IMR-90 (cell line): ENCODE measurements at regions not wholly inside any gene's neighbourhood (a gene's known extent, or its start where the extent isn't known, plus 50 kb on each side); places are given as distances from the start of the nearest gene placed in this dataset.

ENCODE experiments used
- ATAC-seq: fragments of 200-7000 bp; cut with Tn5 transposase; 2 replicates; pipeline ENCODE4 v1.9.1; 2020; ENCODE audit warnings: low read depth, mild to moderate bottlenecking, moderate library complexity
- BruUV-seq: library from RNA; stranded (reverse); fragments of 400-500 nt; replicated peaks from 2 replicates; lab custom pipeline; 2021; lab: Mats Ljungman, UMichigan
- CTCF ChIA-PET: fragments of 300-600 bp; formaldehyde crosslinking; extraction: SDS; loops from one replicate; lab custom pipeline; 2021; ENCODE audit warnings: antibody characterized with exemption; lab: Yijun Ruan, JAX
- POLR2A ChIA-PET: fragments of 300-600 bp; sonication (Branson Sonifier 250); formaldehyde crosslinking; loops from one replicate; lab custom pipeline; 2022; ENCODE audit warnings: antibody characterized with exemption; ENCODE audit not compliant: unreplicated experiment; lab: Charles Lee
- DNase-seq: peaks from one replicate; pipeline ENCODE4 v3.0.0; 2013
- H2AFZ ChIP-seq: replicated peaks from 2 replicates; pipeline ENCODE3; 2013; ENCODE audit warnings: low read length, mild to moderate bottlenecking; ENCODE audit not compliant: poor library complexity
- H2AK5ac ChIP-seq: 2 replicates; pipeline ENCODE4 v1.6.1; 2013; ENCODE audit warnings: low read depth, low read length, inconsistent platforms
- H2AK9ac ChIP-seq: replicated peaks from 2 replicates; pipeline ENCODE3; 2013; ENCODE audit warnings: mild to moderate bottlenecking, low read depth, low read length, moderate library complexity; ENCODE audit not compliant: poor library complexity
- H2BK120ac ChIP-seq: 2 replicates; pipeline ENCODE4 v1.6.1; 2013; ENCODE audit warnings: low read depth, low read length, inconsistent platforms
- H2BK15ac ChIP-seq: 3 replicates; pipeline ENCODE4 v1.6.1; 2013; ENCODE audit warnings: low read depth, low read length, inconsistent platforms
- H2BK20ac ChIP-seq: 2 replicates; pipeline ENCODE4 v1.6.1; 2013; ENCODE audit warnings: low read depth, mild to moderate bottlenecking, inconsistent platforms, low read length, moderate library complexity
- H2BK5ac ChIP-seq: 2 replicates; pipeline ENCODE4 v1.6.1; 2013; ENCODE audit warnings: mild to moderate bottlenecking, low read depth, low read length, inconsistent platforms; ENCODE audit not compliant: poor library complexity, severe bottlenecking
- H3K14ac ChIP-seq: replicated peaks from 2 replicates; pipeline ENCODE4 v1.6.1; 2013; ENCODE audit warnings: low read depth, low read length, inconsistent platforms
- H3K18ac ChIP-seq: 2 replicates; pipeline ENCODE4 v1.6.1; 2013; ENCODE audit warnings: low read depth, low read length, control low read depth
- H3K23ac ChIP-seq: 2 replicates; pipeline ENCODE4 v1.6.1; 2013; ENCODE audit warnings: low read depth, low read length, inconsistent platforms
- H3K27ac ChIP-seq: 2 replicates; pipeline ENCODE4 v1.5.1; 2013; ENCODE audit warnings: mild to moderate bottlenecking, control low read depth, low read length; ENCODE audit not compliant: insufficient read depth
- H3K27me3 ChIP-seq: 2 replicates; pipeline ENCODE4 v1.6.1; 2013; ENCODE audit warnings: low read length; ENCODE audit not compliant: control insufficient read depth, insufficient read depth
- H3K36me3 ChIP-seq: 2 replicates; pipeline ENCODE4 v1.6.1; 2013; ENCODE audit warnings: low read length, mixed read lengths; ENCODE audit not compliant: control insufficient read depth, insufficient read depth
- H3K4ac ChIP-seq: 2 replicates; pipeline ENCODE4 v1.6.1; 2013; ENCODE audit warnings: low read depth, low read length, inconsistent platforms
- H3K4me1 ChIP-seq: 2 replicates; pipeline ENCODE4 v1.6.1; 2013; ENCODE audit warnings: low read length, mixed read lengths; ENCODE audit not compliant: control insufficient read depth, insufficient read depth
- H3K4me2 ChIP-seq: 2 replicates; pipeline ENCODE4 v1.6.1; 2013; ENCODE audit warnings: low read depth, mild to moderate bottlenecking, control low read depth, low read length, moderate library complexity
- H3K4me3 ChIP-seq: 2 replicates; pipeline ENCODE4 v1.5.1; 2013; ENCODE audit warnings: low read depth, mild to moderate bottlenecking, control low read depth, low read length, moderate library complexity; ENCODE audit not compliant: insufficient read depth
- H3K56ac ChIP-seq: 2 replicates; pipeline ENCODE4 v1.6.1; 2013; ENCODE audit warnings: low read length, inconsistent platforms; ENCODE audit not compliant: insufficient read depth; ENCODE audit errors: extremely low read depth
- H3K79me1 ChIP-seq, 2 experiments: 2 replicates each; pipeline ENCODE4 v1.6.1; 2013; ENCODE audit warnings: low read length in 2 of 2, inconsistent platforms in 1 of 2, low read depth in 1 of 2
- H3K9ac ChIP-seq: 2 replicates; pipeline ENCODE4 v1.6.1; 2013; ENCODE audit warnings: low read depth, low read length, control low read depth
- H3K9me1 ChIP-seq: 2 replicates; pipeline ENCODE4 v1.6.1; 2013; ENCODE audit warnings: low read length, inconsistent platforms; ENCODE audit not compliant: insufficient read depth
- H3K9me3 ChIP-seq: 2 replicates; pipeline ENCODE4 v1.6.1; 2013; ENCODE audit warnings: low read length; ENCODE audit not compliant: control insufficient read depth, insufficient read depth
- H4K20me1 ChIP-seq: 2 replicates; pipeline ENCODE4 v1.6.1; 2013; ENCODE audit warnings: low read length, inconsistent platforms; ENCODE audit not compliant: insufficient read depth
- H4K5ac ChIP-seq: 2 replicates; pipeline ENCODE4 v1.6.1; 2013; ENCODE audit warnings: mild to moderate bottlenecking, low read depth, low read length, control low read depth
- H4K8ac ChIP-seq, 2 experiments: 2 replicates each; pipeline ENCODE4 v1.6.1; 2013; ENCODE audit warnings: low read depth in 2 of 2, low read length in 2 of 2, control low read depth in 1 of 2, inconsistent platforms in 1 of 2
- H4K91ac ChIP-seq: 2 replicates; pipeline ENCODE4 v1.6.1; 2013; ENCODE audit warnings: low read depth, low read length, inconsistent platforms; ENCODE audit not compliant: insufficient read depth
- BHLHE40 ChIP-seq: fragments of 150-350 bp; IDR thresholded peaks from 2 replicates; pipeline ENCODE4 v1.6.1; 2016; ENCODE audit warnings: mild to moderate bottlenecking, low read depth, low read length
- MAFK ChIP-seq: IDR thresholded peaks from 2 replicates; pipeline ENCODE4 v1.6.1; 2012; ENCODE audit warnings: low read depth, low read length, improper control_type of control experiment
- WGBS, 2 experiments: methylation state at CpG; one replicate each; pipeline versions ENCODE4 v1.1.5 to v1.1.7; 2013; ENCODE audit warnings: missing lambda C conversion rate in 2 of 2; ENCODE audit not compliant: insufficient read length in 1 of 2; ENCODE audit errors: extremely low coverage in 2 of 2; 5-methylcytosine and 5-hydroxymethylcytosine counted together
- dilution Hi-C: fragments of 300-500 bp; cut with HindIII; formaldehyde crosslinking; loops from one replicate; pipeline ENCODE4 v1.14.3; 2018; ENCODE audit warnings: low sequenced_read_pairs; ENCODE audit not compliant: unreplicated experiment
- in situ Hi-C: fragments of 300-500 bp; cut with MboI; formaldehyde crosslinking; loops from 3 replicates; pipeline ENCODE4 v1.14.3; 2019; ENCODE audit warnings: low sequenced_read_pairs, inconsistent platforms, mixed read lengths
- intact Hi-C: fragments of 100-400 bp; cut with micrococcal nuclease; formaldehyde crosslinking; loops from 2 replicates; pipeline ENCODE4 v1.10.0; 2022

GRCh38 chr2:14136030-14136429 is 496.5 kb upstream of the LRATD1 start:
- Histone ChIP-seq H3K9ac (no peak overlapping the region), H3K23ac (no peak overlapping the region), H3K14ac (no peak overlapping the region), H3K27me3 (no peaks in the 10 kb centered on the region), H3K4ac (no peak overlapping the region), H2BK5ac (no peak overlapping the region), H3K79me1 (no peaks in the 10 kb centered on the region), H4K5ac (no peak overlapping the region), H4K8ac (no peak overlapping the region), H4K91ac (no peak overlapping the region), H2AK5ac (no peak overlapping the region), H4K20me1 (no peaks in the 10 kb centered on the region), H3K56ac (no peak overlapping the region), H3K27ac (no peak overlapping the region), H3K9me3 (peaks cover 6% of the 10 kb centered on the region), H2BK15ac (no peak overlapping the region), H2AFZ (no peak overlapping the region), H2AK9ac (no peak overlapping the region), H3K4me2 (no peak overlapping the region), H3K4me3 (no peak overlapping the region), H3K4me1 (no peaks in the 10 kb centered on the region), H2BK20ac (no peak overlapping the region), H3K36me3 (no peaks in the 10 kb centered on the region), H3K18ac (no peak overlapping the region), H2BK120ac (no peak overlapping the region), H3K9me1 (no peaks in the 10 kb centered on the region)
- TF ChIP-seq BHLHE40 (no peak), MAFK (peak; percentile 30)
- in situ Hi-C loops, result no loop called here
- ATAC-seq (no peak), DNase-seq (no peak)
- ChIA-PET POLR2A (no interaction called here), CTCF (no interaction called here)
- no CpG with 5 or more reads among the region's 2 CpGs for WGBS, 2 experiments
- intact Hi-C loops, result no loop called here
- dilution Hi-C loops, result no loop called here
- BruUV-seq, result no TSS peak
